Gastroesophageal sphincter (tissue), 4 donors: ENCODE measurements at regions not wholly inside any gene's neighbourhood (a gene's known extent, or its start where the extent isn't known, plus 50 kb on each side); places are given as distances from the start of the nearest gene placed in this dataset.

Source experiments
- ATAC-seq: fragments of 150-250 bp; one replicate; pipeline ENCODE4 v1.9.1; 2016; ENCODE audit warnings: mild to moderate bottlenecking, moderate library complexity
- H3K27ac ChIP-seq, 4 donors: fragments of 200-600 bp; sonication (generic) in 3 of 4; 1 replicate in 3 of 4; 2 replicates in 1 of 4; pipeline ENCODE4 v1.5.1; 2016 to 2019
- H3K27me3 ChIP-seq: fragments of 200-600 bp; sonication (generic); one replicate; pipeline ENCODE4 v1.5.1; 2019
- H3K36me3 ChIP-seq, 2 donors: fragments of 200-600 bp; sonication (generic); one replicate each; pipeline ENCODE4 v1.5.1; 2019; ENCODE audit warnings: control low read depth in 1 of 2
- H3K4me1 ChIP-seq, 3 donors: fragments of 200-600 bp; sonication (generic); 1 replicate in 2 of 3; 2 replicates in 1 of 3; pipeline ENCODE4 v1.5.1; 2016 to 2019; ENCODE audit warnings: control low read depth in 2 of 3
- H3K4me3 ChIP-seq, 2 donors: fragments of 200-600 bp; sonication (generic); one replicate each; pipeline ENCODE4 v1.5.1; 2019; ENCODE audit warnings: mild to moderate bottlenecking in 1 of 2, moderate library complexity in 1 of 2
- H3K9me3 ChIP-seq, 3 donors: fragments of 200-600 bp; sonication (generic); one replicate each; pipeline ENCODE4 v1.5.1; 2017 to 2019; ENCODE audit warnings: control low read depth in 2 of 3
- EP300 ChIP-seq: sonication (generic); formaldehyde crosslinking; IDR thresholded peaks from one replicate; pipeline ENCODE4 v1.6.1; 2017; ENCODE audit warnings: antibody characterized with exemption, mild to moderate bottlenecking
- POLR2A ChIP-seq, 2 donors: fragments of 450-650 bp; IDR thresholded peaks; one replicate each; pipeline ENCODE4 v1.6.1; 2017; ENCODE audit warnings: antibody characterized with exemption in 2 of 2, mild to moderate bottlenecking in 2 of 2, moderate library complexity in 1 of 2
- POLR2AphosphoS5 ChIP-seq: sonication (generic); formaldehyde crosslinking; IDR thresholded peaks from one replicate; pipeline ENCODE4 v1.6.1; 2017; ENCODE audit warnings: antibody characterized with exemption
- WGBS, 2 donors: methylation state at CpG; one replicate each; pipeline ENCODE4 v1.1.5; 2018; ENCODE audit warnings: low coverage in 1 of 2; 5-methylcytosine and 5-hydroxymethylcytosine counted together
- TF ChIP-seq, protein P1 (sequence below), 4 experiments: fragments of 200-600 bp in 2 of 4; fragments of 450-650 bp in 2 of 4; sonication (generic) in 1 of 4; IDR thresholded peaks; one replicate each; pipeline ENCODE4 v1.5.1; 2017 to 2019; ENCODE audit warnings: antibody characterized with exemption in 4 of 4, mild to moderate bottlenecking in 2 of 4, moderate library complexity in 2 of 4

DNA sequence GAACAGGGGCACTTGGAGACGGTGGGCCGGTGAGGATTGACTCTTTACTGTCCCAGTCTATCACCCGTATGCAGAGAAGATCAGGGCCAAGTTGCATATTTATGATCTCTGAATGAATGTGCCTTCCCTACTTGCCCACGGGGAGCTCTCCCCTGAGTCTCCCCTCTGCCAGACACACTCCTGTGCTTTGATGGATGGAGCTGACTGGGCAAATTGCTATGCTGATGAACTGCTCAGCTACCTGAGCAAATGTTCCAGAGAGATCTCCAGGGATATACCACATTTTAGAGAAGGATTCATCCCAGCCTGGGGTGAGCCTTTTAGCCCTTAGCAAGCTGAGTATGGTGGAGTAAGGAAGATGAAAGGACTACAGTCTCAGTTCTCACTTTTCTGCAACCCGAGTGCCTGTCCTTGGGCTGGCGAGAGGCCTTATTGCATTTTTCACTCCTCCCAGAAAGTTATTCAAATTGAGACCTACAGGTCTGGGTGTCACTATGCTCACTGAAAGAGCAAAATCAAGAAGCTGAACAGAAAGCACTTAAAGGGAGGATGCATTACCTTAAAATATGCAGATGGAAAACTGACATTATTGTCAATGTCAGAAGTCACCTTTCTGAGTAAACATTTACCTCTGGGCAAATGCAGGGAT, 526.7 kb upstream of the WWC1 start:
- TF ChIP-seq POLR2AphosphoS5 (no peak), EP300 (no peak), POLR2A (IDR thresholded peaks at IDR 0.05) (no peak)
- TF ChIP-seq, protein P1, sequence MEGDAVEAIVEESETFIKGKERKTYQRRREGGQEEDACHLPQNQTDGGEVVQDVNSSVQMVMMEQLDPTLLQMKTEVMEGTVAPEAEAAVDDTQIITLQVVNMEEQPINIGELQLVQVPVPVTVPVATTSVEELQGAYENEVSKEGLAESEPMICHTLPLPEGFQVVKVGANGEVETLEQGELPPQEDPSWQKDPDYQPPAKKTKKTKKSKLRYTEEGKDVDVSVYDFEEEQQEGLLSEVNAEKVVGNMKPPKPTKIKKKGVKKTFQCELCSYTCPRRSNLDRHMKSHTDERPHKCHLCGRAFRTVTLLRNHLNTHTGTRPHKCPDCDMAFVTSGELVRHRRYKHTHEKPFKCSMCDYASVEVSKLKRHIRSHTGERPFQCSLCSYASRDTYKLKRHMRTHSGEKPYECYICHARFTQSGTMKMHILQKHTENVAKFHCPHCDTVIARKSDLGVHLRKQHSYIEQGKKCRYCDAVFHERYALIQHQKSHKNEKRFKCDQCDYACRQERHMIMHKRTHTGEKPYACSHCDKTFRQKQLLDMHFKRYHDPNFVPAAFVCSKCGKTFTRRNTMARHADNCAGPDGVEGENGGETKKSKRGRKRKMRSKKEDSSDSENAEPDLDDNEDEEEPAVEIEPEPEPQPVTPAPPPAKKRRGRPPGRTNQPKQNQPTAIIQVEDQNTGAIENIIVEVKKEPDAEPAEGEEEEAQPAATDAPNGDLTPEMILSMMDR (IDR thresholded peaks at IDR 0.05), result no peak
- no peak overlapping the region for H3K4me3 ChIP-seq
- no peaks in the 10 kb centered on the region for H3K36me3 ChIP-seq
- ATAC-seq, result no peak
- H3K27me3 ChIP-seq, result peaks cover 21% of the 10 kb centered on the region
- no peak overlapping the region for H3K27ac ChIP-seq
- no peaks in the 10 kb centered on the region for H3K9me3 ChIP-seq
- WGBS, 2 donors, result 66 to 80% methylated on average over 1 to 5 of the region's 6 CpGs
- no peaks in the 10 kb centered on the region for H3K4me1 ChIP-seq

DNA sequence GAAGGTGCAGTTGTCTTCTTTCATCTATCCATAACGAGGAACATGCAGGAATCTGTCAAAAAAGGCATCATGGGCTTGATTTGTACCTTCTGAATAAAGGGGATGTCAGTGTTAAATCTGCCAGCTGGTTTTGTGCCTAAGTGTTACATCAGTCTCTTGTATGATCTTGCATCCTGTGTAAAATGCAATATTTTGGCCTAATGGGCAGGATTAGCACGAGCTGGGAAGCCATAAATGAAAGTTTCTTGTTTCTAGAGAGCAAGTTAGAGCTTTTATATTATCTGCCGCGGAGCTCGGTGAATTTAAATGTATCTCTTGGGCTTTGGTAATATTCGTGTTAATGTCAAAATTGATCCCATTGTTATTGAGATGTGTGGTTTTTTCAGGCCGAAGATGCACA, 526.1 kb upstream of the WWC1 start:
- Histone ChIP-seq H3K27ac (no peak overlapping the region), H3K27me3 (peaks cover 21% of the 10 kb centered on the region), H3K36me3 (no peaks in the 10 kb centered on the region), H3K4me3 (no peak overlapping the region), H3K4me1 (no peaks in the 10 kb centered on the region), H3K9me3 (no peaks in the 10 kb centered on the region)
- 63 to 74% methylated on average over 5 to 7 of the region's 7 CpGs for WGBS, 2 donors
- ATAC-seq, result no peak
- no peak for TF ChIP-seq EP300
- TF ChIP-seq POLR2AphosphoS5, result no peak
- TF ChIP-seq, protein P1 (IDR thresholded peaks at IDR 0.05), result no peak
- TF ChIP-seq POLR2A (IDR thresholded peaks at IDR 0.05), result no peak

DNA sequence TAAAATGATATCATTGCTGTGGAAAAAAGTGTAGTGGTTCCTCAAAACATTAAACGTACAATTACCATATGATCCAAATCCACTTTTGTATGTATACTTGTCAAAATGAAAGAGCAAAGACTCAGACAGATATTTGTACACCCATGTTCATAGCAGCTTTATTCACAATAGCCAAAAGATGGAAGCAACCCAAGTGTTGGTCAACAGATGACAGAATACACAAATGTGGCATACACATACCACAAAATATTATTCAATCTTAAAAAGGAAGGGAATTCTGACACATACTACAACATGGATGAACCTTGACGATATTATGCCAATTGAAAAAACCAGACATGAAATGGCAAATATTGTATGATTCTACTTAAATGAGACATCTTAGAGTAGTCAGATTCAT, 524.5 kb upstream of the WWC1 start:
- H3K27me3 ChIP-seq, result peaks cover 19% of the 10 kb centered on the region
- TF ChIP-seq POLR2A (IDR thresholded peaks at IDR 0.05) (no peak), POLR2AphosphoS5 (no peak), EP300 (no peak)
- TF ChIP-seq, protein P1 (IDR thresholded peaks at IDR 0.05), result no peak

DNA sequence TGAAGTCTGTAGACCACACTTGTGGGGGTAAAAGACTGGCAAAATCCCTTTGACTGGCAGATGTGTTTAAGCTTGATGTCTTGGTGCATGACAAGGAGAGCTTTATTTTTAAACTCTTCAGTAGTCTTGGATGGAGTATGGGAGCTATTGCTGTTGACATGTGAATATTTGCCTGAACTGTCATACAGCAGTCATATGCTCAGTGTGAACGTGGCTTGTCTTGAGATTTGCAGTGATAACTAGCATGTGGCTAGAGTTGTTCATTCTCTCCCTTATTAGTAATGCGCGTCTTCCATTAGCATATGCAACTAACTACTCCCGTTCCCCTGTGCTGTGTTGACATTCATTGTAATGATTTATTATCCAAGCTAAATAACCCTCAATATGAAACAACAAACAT, 523.6 kb upstream of the WWC1 start:
- WGBS, 2 donors, result 61 to 80% methylated on average over 4 of the region's 4 CpGs
- Histone ChIP-seq H3K9me3 (no peaks in the 10 kb centered on the region), H3K4me3 (no peak overlapping the region), H3K27ac (no peak overlapping the region), H3K36me3 (no peaks in the 10 kb centered on the region), H3K4me1 (no peaks in the 10 kb centered on the region), H3K27me3 (peaks cover 19% of the 10 kb centered on the region)
- no peak for ATAC-seq
- TF ChIP-seq EP300, result no peak
- no peak for TF ChIP-seq POLR2A (IDR thresholded peaks at IDR 0.05)
- no peak for TF ChIP-seq POLR2AphosphoS5
- TF ChIP-seq, protein P1 (IDR thresholded peaks at IDR 0.05), result no peak

More for the DNA sequence above, 524.5 kb upstream of the WWC1 start:
- WGBS, 2 donors, result 32 to 50% methylated on average over 2 of the region's 2 CpGs
- ATAC-seq, result no peak
- Histone ChIP-seq H3K4me1 (no peaks in the 10 kb centered on the region), H3K9me3 (no peaks in the 10 kb centered on the region), H3K36me3 (no peaks in the 10 kb centered on the region), H3K4me3 (no peak overlapping the region), H3K27ac (no peak overlapping the region)

DNA sequence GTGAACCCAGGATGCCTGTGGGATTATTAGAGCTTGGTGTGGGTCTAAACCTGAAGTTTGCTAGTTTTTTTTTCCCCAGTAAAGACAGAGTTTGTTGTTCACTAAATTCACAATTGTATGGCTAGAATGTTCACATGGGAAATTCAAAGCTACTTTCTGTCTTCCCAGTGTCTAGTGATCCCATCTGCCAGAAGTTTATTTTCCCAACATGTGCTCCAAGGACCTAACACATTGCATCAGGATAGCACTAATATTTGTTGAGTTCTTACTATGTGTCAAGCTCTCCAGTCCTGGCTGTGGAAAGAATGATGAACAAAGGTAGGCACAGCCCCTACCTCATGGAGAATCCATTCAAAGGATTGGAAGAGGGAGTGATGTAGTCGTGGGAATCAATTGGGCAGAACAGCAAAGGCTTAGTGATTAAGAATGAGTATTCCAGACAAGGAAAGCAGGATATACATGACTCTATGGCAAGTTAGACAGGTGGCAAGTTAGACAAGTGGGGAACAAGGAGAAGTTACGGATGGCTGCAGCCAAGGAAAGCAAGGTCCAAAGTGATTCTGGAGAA, 521.5 kb upstream of the WWC1 start:
- Histone ChIP-seq H3K36me3 (no peaks in the 10 kb centered on the region), H3K27me3 (peaks cover 7% of the 10 kb centered on the region), H3K4me1 (no peaks in the 10 kb centered on the region), H3K9me3 (no peaks in the 10 kb centered on the region), H3K27ac (no peak overlapping the region), H3K4me3 (no peak overlapping the region)
- WGBS, 2 donors, result 81 to 94% methylated on average over 2 of the region's 2 CpGs
- ATAC-seq, result no peak
- TF ChIP-seq EP300 (no peak), POLR2AphosphoS5 (no peak), POLR2A (IDR thresholded peaks at IDR 0.05) (no peak)
- TF ChIP-seq, protein P1 (IDR thresholded peaks at IDR 0.05), result no peak
